Activated CD8-positive, alpha-beta memory T cell treated with anti-CD3 and anti-CD28 coated beads for 36 hours (primary cell): ENCODE measurements at regions not wholly inside any gene's neighbourhood (a gene's known extent, or its start where the extent isn't known, plus 50 kb on each side); places are given as distances from the start of the nearest gene placed in this dataset.
"Not testable (repeated sequence)": the region's sequence is repeated elsewhere in the genome, so short reads cannot be mapped to it uniquely, and the experiment has no call there.

Experiments used
- CTCF ChIA-PET: fragments of 350-600 bp; sonication (Branson Sonifier 250); formaldehyde crosslinking; loops from one replicate; lab custom pipeline; 2021; ENCODE audit warnings: antibody characterized with exemption; lab: Charles Lee
- POLR2A ChIA-PET: fragments of 350-600 bp; sonication (Branson Sonifier 250); formaldehyde crosslinking; loops from one replicate; lab custom pipeline; 2021; ENCODE audit warnings: antibody characterized with exemption; lab: Charles Lee

GRCh38 chr2:64808092-64808491, 154.4 kb upstream of the SERTAD2 start:
- ChIA-PET CTCF (no interaction called here), POLR2A (interaction anchor here (1.5 kb wide), 1 partner anchor 57 kb away, joined by 3 read pairs; no protein-coding TSS in a partner anchor)

GRCh38 chr2:64808754-64809153, 155.0 kb upstream of the SERTAD2 start:
- POLR2A ChIA-PET, result no interaction called here
- CTCF ChIA-PET, result no interaction called here

GRCh38 chr2:64809216-64809615, 155.5 kb upstream of the SERTAD2 start:
- ChIA-PET CTCF (no interaction called here), POLR2A (no interaction called here)

GRCh38 chr2:64812285-64812684, 158.6 kb upstream of the SERTAD2 start:
- CTCF ChIA-PET, result interaction anchor here (1.6 kb wide), 1 partner anchor 20 kb away, joined by 3 read pairs; no protein-coding TSS in a partner anchor
- POLR2A ChIA-PET, result no interaction called here

GRCh38 chr2:64814007-64814406, 160.3 kb upstream of the SERTAD2 start:
- POLR2A ChIA-PET, result no interaction called here
- CTCF ChIA-PET, result no interaction called here

GRCh38 chr2:64816526-64816925, 162.8 kb upstream of the SERTAD2 start:
- CTCF ChIA-PET, result interaction anchor here (0.5 kb wide), 1 partner anchor 98 kb away, joined by 5 read pairs; no protein-coding TSS in a partner anchor
- POLR2A ChIA-PET, result not testable (repeated sequence)

GRCh38 chr2:64817453-64817852, 163.7 kb upstream of the SERTAD2 start:
- POLR2A ChIA-PET, result no interaction called here

GRCh38 chr2:64818664-64819060, 164.9 kb upstream of the SERTAD2 start:
- CTCF ChIA-PET, result interaction anchor here (0.7 to 1.6 kb wide), 3 partner anchors 13 to 172 kb away, joined by 3 to 8 read pairs (median 5); no protein-coding TSS in a partner anchor
- POLR2A ChIA-PET, result interaction anchor here (1.3 kb wide), 1 partner anchor 165 kb away, joined by 4 read pairs; the partner anchor contains the start of gene SERTAD2

More at GRCh38 chr2:64817453-64817852, 163.7 kb upstream of the SERTAD2 start:
- CTCF ChIA-PET, result interaction anchor here (0.6 kb wide), 1 partner anchor 714 kb away, joined by 3 read pairs; no protein-coding TSS in a partner anchor

- CTCF ChIA-PET, result interaction anchor here (1.4 to 1.6 kb wide), 2 partner anchors 12 to 173 kb away, joined by 5 to 8 read pairs; no protein-coding TSS in a partner anchor
- POLR2A ChIA-PET, result interaction anchor here (1.3 kb wide), 1 partner anchor 165 kb away, joined by 4 read pairs; the partner anchor contains the start of gene SERTAD2
These were observed 165.6 kb upstream of the SERTAD2 start for GRCh38 chr2:64819361-64819760.

- POLR2A ChIA-PET, result interaction anchor here (0.6 to 1.3 kb wide), 2 partner anchors 69 to 166 kb away, joined by 3 to 4 read pairs; partner anchors contain the start of gene SERTAD2
- CTCF ChIA-PET, result interaction anchor here (0.7 to 1.4 kb wide), 4 partner anchors 12 to 213 kb away, joined by 3 to 8 read pairs (median 4); no protein-coding TSS in a partner anchor
These were observed 166.3 kb upstream of the SERTAD2 start for GRCh38 chr2:64819774-64820688.

- ChIA-PET POLR2A (interaction anchor here (0.6 kb wide), 1 partner anchor 70 kb away, joined by 3 read pairs; no protein-coding TSS in a partner anchor), CTCF (interaction anchor here (0.7 to 1.2 kb wide), 3 partner anchors 175 to 214 kb away, joined by 3 to 4 read pairs (median 3); no protein-coding TSS in a partner anchor)
These were observed 167.2 kb upstream of the SERTAD2 start for GRCh38 chr2:64820901-64821300.

- POLR2A ChIA-PET, result no interaction called here
- CTCF ChIA-PET, result no interaction called here
These were observed 165.4 kb upstream of the SLC1A4 start for GRCh38 chr2:64823794-64824193.

- ChIA-PET POLR2A (no interaction called here), CTCF (no interaction called here)
These were observed 163.2 kb upstream of the SLC1A4 start for GRCh38 chr2:64825831-64826491.

GRCh38 chr2:64826703-64827102, 162.5 kb upstream of the SLC1A4 start:
- CTCF ChIA-PET, result no interaction called here
- POLR2A ChIA-PET, result no interaction called here

GRCh38 chr2:64828261-64828660, 160.9 kb upstream of the SLC1A4 start:
- ChIA-PET POLR2A (no interaction called here), CTCF (no interaction called here)

- POLR2A ChIA-PET, result no interaction called here
- CTCF ChIA-PET, result interaction anchor here (0.8 kb wide), 1 partner anchor 192 kb away, joined by 4 read pairs; no protein-coding TSS in a partner anchor
These were observed 159.7 kb upstream of the SLC1A4 start for GRCh38 chr2:64829525-64829924.

- ChIA-PET POLR2A (interaction anchor here (0.6 to 1.0 kb wide), 2 partner anchors 175 to 187 kb away, joined by 3 read pairs; no protein-coding TSS in a partner anchor), CTCF (interaction anchor here (0.6 to 2.3 kb wide), 22 partner anchors 12 to 1224 kb away, joined by 3 to 16 read pairs (median 3); no protein-coding TSS in a partner anchor)
These were observed 157.8 kb upstream of the SLC1A4 start for GRCh38 chr2:64831134-64831976.

- POLR2A ChIA-PET, result no interaction called here
- CTCF ChIA-PET, result interaction anchor here (0.6 to 2.3 kb wide), 20 partner anchors 9 to 1225 kb away, joined by 3 to 16 read pairs (median 3); no protein-coding TSS in a partner anchor
These were observed 157.2 kb upstream of the SLC1A4 start for GRCh38 chr2:64831977-64832328.
